HepG2 (cell line): ENCODE measurements at regions not wholly inside any gene's neighbourhood (a gene's known extent, or its start where the extent isn't known, plus 50 kb on each side); places are given as distances from the start of the nearest gene placed in this dataset.

Experiments
- ATAC-seq: fragments of 200-7000 bp; cut with Tn5 transposase; 3 replicates; pipeline ENCODE4 v1.9.1; 2020; ENCODE audit warnings: mild to moderate bottlenecking, moderate library complexity
- BruUV-seq: library from RNA; stranded (reverse); fragments of 400-500 nt; replicated peaks from 2 replicates; lab custom pipeline; 2021; lab: Mats Ljungman, UMichigan
- CTCF ChIA-PET: fragments of 300-600 bp; formaldehyde crosslinking; extraction: SDS; loops from one replicate; lab custom pipeline; 2021; ENCODE audit warnings: low total read pairs, inconsistent platforms, low intra/inter-chr PET ratio; lab: Yijun Ruan, JAX
- POLR2A ChIA-PET: fragments of 350-600 bp; sonication (Branson Sonifier 250); formaldehyde crosslinking; loops from one replicate; lab custom pipeline; 2020; ENCODE audit warnings: antibody characterized with exemption, inconsistent platforms; lab: Yijun Ruan, JAX
- DNase-seq: peaks from one replicate; pipeline ENCODE4 v3.0.0-alpha.2; 2015; ENCODE audit warnings: low spot score
- FAIRE-seq: peaks from 3 replicates; lab custom pipeline; 2011; peaks lifted over from hg19 to GRCh38; lab: Jason Lieb, UNC
- H2AFZ ChIP-seq: one replicate; pipeline ENCODE4 v1.6.1; 2011; ENCODE audit warnings: low read length, inconsistent platforms
- H3K27ac ChIP-seq: fragments of 300-600 bp; 3 replicates; pipeline ENCODE4 v1.8.0; 2011; ENCODE audit warnings: mixed run types, mild to moderate bottlenecking, mixed read lengths, low read length, inconsistent platforms; ENCODE audit not compliant: insufficient read depth; ENCODE audit errors: extremely low read length
- H3K27me3 ChIP-seq, 2 experiments: fragments of 200-600 bp in 1 of 2; 2 replicates in 1 of 2; 3 replicates in 1 of 2; pipeline versions ENCODE4 v1.6.0 to v1.8.0; 2011; ENCODE audit warnings: low read length in 2 of 2, mild to moderate bottlenecking in 2 of 2, moderate library complexity in 2 of 2, inconsistent platforms in 1 of 2; ENCODE audit not compliant: insufficient read depth in 2 of 2, control insufficient read depth in 1 of 2
- H3K36me3 ChIP-seq, 2 experiments: fragments of 200-600 bp in 1 of 2; replicated peaks in 1 of 2; 2 replicates in 1 of 2; 3 replicates in 1 of 2; pipeline versions ENCODE4 v1.5.1 to v1.8.0; 2011; ENCODE audit warnings: low read length in 2 of 2, inconsistent platforms in 1 of 2; ENCODE audit not compliant: insufficient read depth in 2 of 2, control insufficient read depth in 1 of 2
- H3K4me1 ChIP-seq: 2 replicates; pipeline ENCODE4 v1.5.1; 2012; ENCODE audit warnings: low read length, inconsistent platforms; ENCODE audit not compliant: insufficient read depth
- H3K4me2 ChIP-seq: 2 replicates; pipeline ENCODE4 v1.6.0; 2011; ENCODE audit warnings: low read depth, low read length, inconsistent platforms
- H3K4me3 ChIP-seq, 3 experiments: fragments of 200-600 bp in 1 of 3; sonication (generic), shearing (Covaris generic) in 1 of 3; replicated peaks in 1 of 3; 2 replicates each; pipeline ENCODE4 v1.5.1; 2011 to 2016; ENCODE audit warnings: low read length in 3 of 3, inconsistent platforms in 2 of 3, low read depth in 2 of 3, mild to moderate bottlenecking in 2 of 3, control low read depth in 1 of 3, mixed read lengths in 1 of 3; ENCODE audit not compliant: insufficient read depth in 1 of 3
- H3K79me2 ChIP-seq: one replicate; pipeline ENCODE4 v1.6.1; 2011; ENCODE audit warnings: low read length, inconsistent platforms; ENCODE audit not compliant: insufficient read depth
- H3K9ac ChIP-seq: 2 replicates; pipeline ENCODE4 v1.6.0; 2011; ENCODE audit warnings: mild to moderate bottlenecking, low read depth, low read length, inconsistent platforms; ENCODE audit not compliant: insufficient read depth
- H3K9me3 ChIP-seq: 2 replicates; pipeline ENCODE4 v1.5.1; 2012; ENCODE audit warnings: mild to moderate bottlenecking, low read length
- H4K20me1 ChIP-seq: 2 replicates; pipeline ENCODE4 v1.6.0; 2011; ENCODE audit warnings: inconsistent platforms, mild to moderate bottlenecking, low read length, moderate library complexity; ENCODE audit not compliant: insufficient read depth
- CHD2 ChIP-seq: IDR thresholded peaks from 2 replicates; pipeline ENCODE4 v1.6.1; 2011; ENCODE audit warnings: low read depth, low read length, improper control_type of control experiment
- FOXP1 ChIP-seq, 2 experiments: fragments of 450-650 bp in 1 of 2; IDR thresholded peaks; 2 replicates each; pipeline ENCODE4 v1.6.1; 2017 to 2018; ENCODE audit warnings: antibody characterized with exemption in 1 of 2
- HIVEP1 ChIP-seq: sonication (generic); formaldehyde crosslinking; IDR thresholded peaks from 2 replicates; pipeline ENCODE4 v1.4.0; 2020; ENCODE audit warnings: mild to moderate bottlenecking, missing genetic modification reagents
- JUN ChIP-seq: sonication (generic); formaldehyde crosslinking; IDR thresholded peaks from 2 replicates; pipeline ENCODE4 v1.4.0; 2020; ENCODE audit warnings: mild to moderate bottlenecking, missing genetic modification reagents
- KDM5B ChIP-seq: sonication (generic); formaldehyde crosslinking; IDR thresholded peaks from 2 replicates; pipeline ENCODE4 v1.4.0; 2020; ENCODE audit warnings: missing genetic modification reagents, mild to moderate bottlenecking, borderline replicate concordance
- KLF16 ChIP-seq, 2 experiments: sonication (generic) in 1 of 2; formaldehyde crosslinking in 1 of 2; IDR thresholded peaks; 2 replicates each; pipeline versions ENCODE4 v1.6.1 to v1.8.0; 2016 to 2023; ENCODE audit warnings: missing genetic modification reagents in 2 of 2, missing compliant biosample characterization in 1 of 2
- NR2F2 ChIP-seq: IDR thresholded peaks from 2 replicates; pipeline ENCODE4 v1.6.1; 2012; ENCODE audit warnings: low read depth, inconsistent platforms, borderline replicate concordance
- RFX1 ChIP-seq: fragments of 450-650 bp; IDR thresholded peaks from 2 replicates; pipeline ENCODE4 v1.6.1; 2017
- RXRB ChIP-seq: IDR thresholded peaks from 2 replicates; pipeline ENCODE4 v1.6.1; 2016; ENCODE audit warnings: borderline replicate concordance, missing genetic modification reagents, missing compliant biosample characterization
- ZNF282 ChIP-seq: fragments of 450-650 bp; IDR thresholded peaks from 2 replicates; pipeline ENCODE4 v1.6.1; 2018; ENCODE audit not compliant: partially characterized antibody
- ZNF598 ChIP-seq: sonication (generic); formaldehyde crosslinking; IDR thresholded peaks from 2 replicates; pipeline ENCODE4 v1.5.1; 2020; ENCODE audit warnings: mild to moderate bottlenecking, missing genetic modification reagents, borderline replicate concordance
- ZNF766 ChIP-seq: sonication (generic); formaldehyde crosslinking; IDR thresholded peaks from 2 replicates; pipeline ENCODE4 v1.5.0; 2020; ENCODE audit warnings: missing genetic modification reagents, borderline replicate concordance
- ZNF839 ChIP-seq: sonication (generic); formaldehyde crosslinking; IDR thresholded peaks from 2 replicates; pipeline ENCODE4 v1.4.0; 2020; ENCODE audit warnings: missing genetic modification reagents, mild to moderate bottlenecking, borderline replicate concordance
- WGBS: methylation state at CpG from one replicate; pipeline ENCODE4 v1.1.6; 2017; ENCODE audit warnings: low lambda C conversion rate; 5-methylcytosine and 5-hydroxymethylcytosine counted together
- in situ Hi-C: cut with HindIII; loops from 2 replicates; pipeline ENCODE4 v1.10.0; 2017; ENCODE audit warnings: low pct_unique_long_range_greater_than_20kb; ENCODE audit not compliant: extremely low pct_ligation_motif_present
- intact Hi-C: fragments of 100-400 bp; cut with micrococcal nuclease; formaldehyde crosslinking; loops from one replicate; pipeline ENCODE4 v1.10.0; 2022; ENCODE audit not compliant: unreplicated experiment
- TF ChIP-seq, protein P1 (sequence below): sonication (generic); formaldehyde crosslinking; conservative IDR thresholded peaks from 2 replicates; pipeline ENCODE4 v1.8.0; 2022; ENCODE audit warnings: missing genetic modification reagents
- TF ChIP-seq, protein P2 (sequence below): sonication (generic); formaldehyde crosslinking; IDR thresholded peaks from 2 replicates; pipeline ENCODE4 v1.4.0; 2020; ENCODE audit warnings: mild to moderate bottlenecking, missing genetic modification reagents, borderline replicate concordance
- TF ChIP-seq, protein P3 (sequence below), 2 experiments: fragments of 450-650 bp in 1 of 2; sonication (generic) in 1 of 2; formaldehyde crosslinking; IDR thresholded peaks; 2 replicates each; pipeline versions ENCODE4 v1.5.0 to v1.8.0; 2020 to 2022; ENCODE audit warnings: mild to moderate bottlenecking in 1 of 2, missing genetic modification reagents in 1 of 2
- TF ChIP-seq, protein P4 (sequence below): sonication (generic); formaldehyde crosslinking; IDR thresholded peaks from 2 replicates; pipeline ENCODE4 v1.4.0; 2020; ENCODE audit warnings: low read depth, missing genetic modification reagents
- TF ChIP-seq, protein P5 (sequence below): sonication (generic); formaldehyde crosslinking; IDR thresholded peaks from 2 replicates; pipeline ENCODE4 v1.4.0; 2020; ENCODE audit warnings: missing genetic modification reagents

DNA sequence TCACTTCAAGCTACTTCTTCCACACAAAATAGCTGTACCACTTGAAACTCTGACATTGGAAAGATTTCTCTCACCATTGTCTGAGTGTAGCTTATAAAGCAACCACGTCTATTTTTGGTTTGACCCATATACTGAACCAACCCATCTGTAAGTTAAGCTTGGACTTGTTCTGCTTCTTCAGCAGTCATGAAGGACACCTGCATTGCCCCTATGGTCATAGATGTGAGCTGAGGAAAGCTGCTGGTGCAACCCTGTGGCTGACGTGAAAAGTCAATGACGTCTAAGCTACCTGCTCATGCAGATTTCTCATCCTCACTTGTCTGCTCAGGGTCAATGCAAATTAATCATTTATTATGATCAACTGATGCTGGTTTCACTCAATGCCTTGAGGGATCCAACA is 417.4 kb downstream of the CETN3 start:
- FAIRE-seq (no peak), DNase-seq (no peak), ATAC-seq (no peak)
- no peak overlapping the region for H3K4me3 ChIP-seq
- ChIA-PET CTCF (no interaction called here), POLR2A (no interaction called here)
- H4K20me1 ChIP-seq: no peaks in the 10 kb centered on the region
- no peaks in the 10 kb centered on the region for H3K4me1 ChIP-seq
- no peaks in the 10 kb centered on the region for H3K36me3 ChIP-seq
- 0% methylated on average over 3 of the region's 3 CpGs for WGBS
- in situ Hi-C loops (no loop called here), intact Hi-C loops (no loop called here)
- no peaks in the 10 kb centered on the region for H3K79me2 ChIP-seq
- H3K4me2 ChIP-seq: no peak overlapping the region
- peaks cover 28% of the 10 kb centered on the region for H3K9me3 ChIP-seq
- BruUV-seq: no TSS peak
- no peak overlapping the region for H3K9ac ChIP-seq
- no peak overlapping the region for H2AFZ ChIP-seq
- no peak overlapping the region for H3K27ac ChIP-seq
- H3K27me3 ChIP-seq: no peaks in the 10 kb centered on the region
- TF ChIP-seq JUN (CRISPR knock-in tag) (no peak), CHD2 (no peak), ZNF282 (no peak), ZNF839 (CRISPR knock-in tag) (no peak), ZNF766 (CRISPR knock-in tag) (no peak), KLF16 (CRISPR knock-in tag; IDR thresholded peaks at IDR 0.05) (no peak), RFX1 (no peak), FOXP1 (IDR thresholded peaks at IDR 0.05) (no peak), FOXP1 (CRISPR knock-in tag; IDR thresholded peaks at IDR 0.05) (no peak), KDM5B (CRISPR knock-in tag) (no peak), HIVEP1 (CRISPR knock-in tag) (no peak), RXRB (CRISPR knock-in tag) (no peak), ZNF598 (CRISPR knock-in tag) (no peak), NR2F2 (no peak)
- TF ChIP-seq, protein P1, sequence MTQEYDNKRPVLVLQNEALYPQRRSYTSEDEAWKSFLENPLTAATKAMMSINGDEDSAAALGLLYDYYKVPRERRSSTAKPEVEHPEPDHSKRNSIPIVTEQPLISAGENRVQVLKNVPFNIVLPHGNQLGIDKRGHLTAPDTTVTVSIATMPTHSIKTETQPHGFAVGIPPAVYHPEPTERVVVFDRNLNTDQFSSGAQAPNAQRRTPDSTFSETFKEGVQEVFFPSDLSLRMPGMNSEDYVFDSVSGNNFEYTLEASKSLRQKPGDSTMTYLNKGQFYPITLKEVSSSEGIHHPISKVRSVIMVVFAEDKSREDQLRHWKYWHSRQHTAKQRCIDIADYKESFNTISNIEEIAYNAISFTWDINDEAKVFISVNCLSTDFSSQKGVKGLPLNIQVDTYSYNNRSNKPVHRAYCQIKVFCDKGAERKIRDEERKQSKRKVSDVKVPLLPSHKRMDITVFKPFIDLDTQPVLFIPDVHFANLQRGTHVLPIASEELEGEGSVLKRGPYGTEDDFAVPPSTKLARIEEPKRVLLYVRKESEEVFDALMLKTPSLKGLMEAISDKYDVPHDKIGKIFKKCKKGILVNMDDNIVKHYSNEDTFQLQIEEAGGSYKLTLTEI (CRISPR knock-in tag): no peak
- TF ChIP-seq, protein P2, sequence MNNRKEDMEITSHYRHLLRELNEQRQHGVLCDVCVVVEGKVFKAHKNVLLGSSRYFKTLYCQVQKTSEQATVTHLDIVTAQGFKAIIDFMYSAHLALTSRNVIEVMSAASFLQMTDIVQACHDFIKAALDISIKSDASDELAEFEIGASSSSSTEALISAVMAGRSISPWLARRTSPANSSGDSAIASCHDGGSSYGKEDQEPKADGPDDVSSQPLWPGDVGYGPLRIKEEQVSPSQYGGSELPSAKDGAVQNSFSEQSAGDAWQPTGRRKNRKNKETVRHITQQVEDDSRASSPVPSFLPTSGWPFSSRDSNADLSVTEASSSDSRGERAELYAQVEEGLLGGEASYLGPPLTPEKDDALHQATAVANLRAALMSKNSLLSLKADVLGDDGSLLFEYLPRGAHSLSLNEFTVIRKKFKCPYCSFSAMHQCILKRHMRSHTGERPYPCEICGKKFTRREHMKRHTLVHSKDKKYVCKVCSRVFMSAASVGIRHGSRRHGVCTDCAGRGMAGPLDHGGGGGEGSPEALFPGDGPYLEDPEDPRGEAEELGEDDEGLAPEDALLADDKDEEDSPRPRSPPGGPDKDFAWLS (CRISPR knock-in tag): no peak
- TF ChIP-seq, protein P3, sequence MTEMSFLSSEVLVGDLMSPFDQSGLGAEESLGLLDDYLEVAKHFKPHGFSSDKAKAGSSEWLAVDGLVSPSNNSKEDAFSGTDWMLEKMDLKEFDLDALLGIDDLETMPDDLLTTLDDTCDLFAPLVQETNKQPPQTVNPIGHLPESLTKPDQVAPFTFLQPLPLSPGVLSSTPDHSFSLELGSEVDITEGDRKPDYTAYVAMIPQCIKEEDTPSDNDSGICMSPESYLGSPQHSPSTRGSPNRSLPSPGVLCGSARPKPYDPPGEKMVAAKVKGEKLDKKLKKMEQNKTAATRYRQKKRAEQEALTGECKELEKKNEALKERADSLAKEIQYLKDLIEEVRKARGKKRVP (CRISPR knock-in tag; IDR thresholded peaks at IDR 0.05): no peak
- TF ChIP-seq, protein P4, sequence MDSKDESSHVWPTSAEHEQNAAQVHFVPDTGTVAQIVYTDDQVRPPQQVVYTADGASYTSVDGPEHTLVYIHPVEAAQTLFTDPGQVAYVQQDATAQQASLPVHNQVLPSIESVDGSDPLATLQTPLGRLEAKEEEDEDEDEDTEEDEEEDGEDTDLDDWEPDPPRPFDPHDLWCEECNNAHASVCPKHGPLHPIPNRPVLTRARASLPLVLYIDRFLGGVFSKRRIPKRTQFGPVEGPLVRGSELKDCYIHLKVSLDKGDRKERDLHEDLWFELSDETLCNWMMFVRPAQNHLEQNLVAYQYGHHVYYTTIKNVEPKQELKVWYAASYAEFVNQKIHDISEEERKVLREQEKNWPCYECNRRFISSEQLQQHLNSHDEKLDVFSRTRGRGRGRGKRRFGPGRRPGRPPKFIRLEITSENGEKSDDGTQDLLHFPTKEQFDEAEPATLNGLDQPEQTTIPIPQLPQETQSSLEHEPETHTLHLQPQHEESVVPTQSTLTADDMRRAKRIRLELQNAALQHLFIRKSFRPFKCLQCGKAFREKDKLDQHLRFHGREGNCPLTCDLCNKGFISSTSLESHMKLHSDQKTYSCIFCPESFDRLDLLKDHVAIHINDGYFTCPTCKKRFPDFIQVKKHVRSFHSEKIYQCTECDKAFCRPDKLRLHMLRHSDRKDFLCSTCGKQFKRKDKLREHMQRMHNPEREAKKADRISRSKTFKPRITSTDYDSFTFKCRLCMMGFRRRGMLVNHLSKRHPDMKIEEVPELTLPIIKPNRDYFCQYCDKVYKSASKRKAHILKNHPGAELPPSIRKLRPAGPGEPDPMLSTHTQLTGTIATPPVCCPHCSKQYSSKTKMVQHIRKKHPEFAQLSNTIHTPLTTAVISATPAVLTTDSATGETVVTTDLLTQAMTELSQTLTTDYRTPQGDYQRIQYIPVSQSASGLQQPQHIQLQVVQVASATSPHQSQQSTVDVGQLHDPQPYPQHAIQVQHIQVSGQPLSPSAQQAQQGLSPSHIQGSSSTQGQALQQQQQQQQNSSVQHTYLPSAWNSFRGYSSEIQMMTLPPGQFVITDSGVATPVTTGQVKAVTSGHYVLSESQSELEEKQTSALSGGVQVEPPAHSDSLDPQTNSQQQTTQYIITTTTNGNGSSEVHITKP (CRISPR knock-in tag): no peak
- TF ChIP-seq, protein P5, sequence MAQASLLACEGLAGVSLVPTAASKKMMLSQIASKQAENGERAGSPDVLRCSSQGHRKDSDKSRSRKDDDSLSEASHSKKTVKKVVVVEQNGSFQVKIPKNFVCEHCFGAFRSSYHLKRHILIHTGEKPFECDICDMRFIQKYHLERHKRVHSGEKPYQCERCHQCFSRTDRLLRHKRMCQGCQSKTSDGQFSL: no peak
